GM13976 (cell line): ENCODE measurements at regions not wholly inside any gene's neighbourhood (a gene's known extent, or its start where the extent isn't known, plus 50 kb on each side); places are given as distances from the start of the nearest gene placed in this dataset.

Experiments
- DNase-seq: peaks from one replicate; pipeline ENCODE4 v3.0.0; 2012; ENCODE audit warnings: low spot score
- CTCF ChIP-seq: IDR thresholded peaks from 2 replicates; pipeline ENCODE4 v1.5.1; 2012; ENCODE audit warnings: borderline replicate concordance, mild to moderate bottlenecking; ENCODE audit not compliant: insufficient read depth; ENCODE audit errors: extremely low read depth, missing control alignments, control extremely low read depth
- in situ Hi-C: fragments of 300-500 bp; cut with MboI; formaldehyde crosslinking; loops from one replicate; pipeline ENCODE4 v1.12.0; 2022; ENCODE audit warnings: low sequenced_read_pairs, mixed read lengths, inconsistent platforms; ENCODE audit not compliant: unreplicated experiment

GRCh38 chr9:84613431-84613830 lies 56.1 kb upstream of the NTRK2 start:
- DNase-seq, result no peak
- no peak for TF ChIP-seq CTCF
- in situ Hi-C loops, result no loop called here

- in situ Hi-C loops, result no loop called here
- TF ChIP-seq CTCF, result no peak
- no peak for DNase-seq
Measured at GRCh38 chr9:84615544-84615943, 54.0 kb upstream of the NTRK2 start.

- DNase-seq, result no peak
- no peak for TF ChIP-seq CTCF
- in situ Hi-C loops, result no loop called here
Measured at GRCh38 chr9:84617411-84618029, 52.0 kb upstream of the NTRK2 start.
